Activated CD8-positive, alpha-beta T cell treated with anti-CD3 and anti-CD28 coated beads, Interleukin-2, amount 10 ng/mL, durations not matched to agents 7 days and 5 days (primary cell): ENCODE measurements at regions not wholly inside any gene's neighbourhood (a gene's known extent, or its start where the extent isn't known, plus 50 kb on each side); places are given as distances from the start of the nearest gene placed in this dataset.

Experiments
- ATAC-seq: fragments of 150-1000 bp; cut with Tn5 transposase; one replicate; pipeline ENCODE4 v1.10.0; 2021; ENCODE audit warnings: moderate library complexity
- CTCF ChIA-PET: fragments of 350-600 bp; sonication (Branson Sonifier 250); formaldehyde crosslinking; loops from one replicate; lab custom pipeline; 2021; ENCODE audit warnings: antibody characterized with exemption; lab: Charles Lee
- POLR2A ChIA-PET: fragments of 350-600 bp; sonication (Branson Sonifier 250); formaldehyde crosslinking; loops from one replicate; lab custom pipeline; 2021; ENCODE audit warnings: antibody characterized with exemption; lab: Charles Lee
- DNase-seq: peaks from one replicate; pipeline ENCODE4 v3.0.0-alpha.2; 2020
- H3K27ac Mint-ChIP-seq: one replicate; pipeline ENCODE4 v1.8.0; 2021; ENCODE audit warnings: mild to moderate bottlenecking, mixed read lengths
- H3K27me3 Mint-ChIP-seq: one replicate; pipeline ENCODE4 v1.8.0; 2021; ENCODE audit warnings: low read depth, mixed read lengths
- H3K36me3 Mint-ChIP-seq: one replicate; pipeline ENCODE4 v1.8.0; 2021; ENCODE audit warnings: low read depth, mixed read lengths
- H3K4me1 Mint-ChIP-seq: one replicate; pipeline ENCODE4 v1.8.0; 2021; ENCODE audit warnings: low read depth, mixed read lengths
- H3K4me3 Mint-ChIP-seq: one replicate; pipeline ENCODE4 v1.8.0; 2021; ENCODE audit warnings: mild to moderate bottlenecking, mixed read lengths
- H3K9me3 Mint-ChIP-seq: one replicate; pipeline ENCODE4 v1.8.0; 2022; ENCODE audit warnings: mixed read lengths; ENCODE audit not compliant: insufficient read depth

- no peak for DNase-seq
- Mint-ChIP-seq H3K36me3 (no peaks in the 10 kb centered on the region), H3K27me3 (no peaks in the 10 kb centered on the region), H3K9me3 (no peaks in the 10 kb centered on the region), H3K4me1 (no peaks in the 10 kb centered on the region), H3K4me3 (no peak overlapping the region), H3K27ac (no peak overlapping the region)
- ChIA-PET POLR2A (no interaction called here), CTCF (no interaction called here)
- ATAC-seq, result no peak
Measured at GRCh38 chr16:13503960-13504635, 415.9 kb upstream of the ERCC4 start.

DNA sequence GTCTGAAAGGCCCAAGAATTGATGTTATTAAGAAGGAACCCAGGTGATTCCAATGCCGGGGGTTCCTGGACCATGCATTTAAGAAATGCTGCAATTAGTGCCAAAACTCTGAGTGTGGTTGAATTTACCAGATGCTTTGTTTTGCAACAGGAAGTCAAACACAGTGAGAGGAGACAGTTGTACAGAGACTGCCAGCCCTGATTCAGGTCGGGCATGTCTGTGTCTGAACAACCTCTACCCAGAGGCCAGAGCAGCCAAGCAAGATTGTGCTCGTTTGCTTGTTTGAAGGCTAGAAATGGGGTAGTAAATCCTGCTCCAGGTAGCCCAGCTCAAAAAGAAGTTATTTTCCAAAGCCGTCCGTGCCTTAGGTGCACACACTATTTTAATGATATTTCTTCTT, 412.4 kb upstream of the ERCC4 start:
- DNase-seq (no peak), ATAC-seq (no peak)
- POLR2A ChIA-PET, result no interaction called here
- H3K4me3 Mint-ChIP-seq, result no peak overlapping the region
- no peaks in the 10 kb centered on the region for H3K36me3 Mint-ChIP-seq
- H3K27ac Mint-ChIP-seq, result no peak overlapping the region
- no peaks in the 10 kb centered on the region for H3K9me3 Mint-ChIP-seq
- H3K4me1 Mint-ChIP-seq, result no peaks in the 10 kb centered on the region
- H3K27me3 Mint-ChIP-seq, result no peaks in the 10 kb centered on the region
- CTCF ChIA-PET, result no interaction called here

- ATAC-seq (no peak), DNase-seq (no peak)
- Mint-ChIP-seq H3K36me3 (no peaks in the 10 kb centered on the region), H3K27ac (no peak overlapping the region), H3K9me3 (peaks cover 9% of the 10 kb centered on the region), H3K27me3 (no peaks in the 10 kb centered on the region), H3K4me3 (no peak overlapping the region), H3K4me1 (no peaks in the 10 kb centered on the region)
- ChIA-PET CTCF (no interaction called here), POLR2A (no interaction called here)
Measured at GRCh38 chr16:13510425-13511151, 409.4 kb upstream of the ERCC4 start.

DNA sequence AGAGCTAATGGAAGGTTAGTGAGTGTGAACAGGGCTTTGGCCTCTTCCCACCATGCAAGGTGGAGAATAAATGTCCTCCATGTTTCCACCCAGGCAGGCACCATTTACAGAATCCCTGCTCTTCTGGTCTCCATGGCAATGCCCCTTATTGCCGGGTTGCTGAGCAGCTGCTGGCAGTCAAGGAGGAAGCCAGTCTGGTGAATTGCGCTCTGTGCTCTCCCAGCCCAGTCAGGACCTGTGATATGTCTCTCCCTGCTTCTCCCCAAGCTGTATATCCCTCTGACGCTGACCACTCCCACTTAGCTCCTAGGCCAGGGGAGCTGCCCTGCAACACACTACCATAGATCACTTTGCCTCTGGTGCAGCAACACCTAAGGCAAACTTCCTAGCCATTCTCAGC, 402.1 kb upstream of the ERCC4 start:
- Mint-ChIP-seq H3K4me1 (no peaks in the 10 kb centered on the region), H3K27ac (no peak overlapping the region), H3K4me3 (no peak overlapping the region), H3K36me3 (no peaks in the 10 kb centered on the region), H3K27me3 (no peaks in the 10 kb centered on the region), H3K9me3 (peaks cover 9% of the 10 kb centered on the region)
- CTCF ChIA-PET, result no interaction called here
- POLR2A ChIA-PET, result no interaction called here
- DNase-seq (no peak), ATAC-seq (no peak)

DNA sequence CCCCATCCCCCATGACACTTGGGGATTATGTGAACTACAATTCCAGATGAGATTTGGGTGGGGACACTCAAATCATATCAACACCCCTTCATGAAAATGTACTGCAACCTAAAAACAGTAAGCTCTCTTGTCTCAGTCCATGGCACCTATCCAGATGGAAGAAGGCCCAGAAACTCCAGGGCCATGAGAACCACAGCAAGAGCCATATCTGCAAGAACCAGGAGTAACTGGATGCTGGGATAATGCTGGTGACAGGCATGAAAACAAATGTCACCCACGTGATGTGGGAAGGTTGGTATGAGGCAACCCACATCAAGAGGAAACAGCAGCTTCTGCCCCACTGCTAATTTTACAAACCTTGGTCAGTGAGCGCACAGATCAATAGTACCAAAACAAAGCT, 400.1 kb upstream of the ERCC4 start:
- no peak for DNase-seq
- Mint-ChIP-seq H3K27me3 (no peaks in the 10 kb centered on the region), H3K36me3 (no peaks in the 10 kb centered on the region), H3K4me1 (no peaks in the 10 kb centered on the region), H3K4me3 (no peak overlapping the region), H3K9me3 (peaks cover 3% of the 10 kb centered on the region), H3K27ac (no peak overlapping the region)
- CTCF ChIA-PET, result no interaction called here
- no peak for ATAC-seq
- POLR2A ChIA-PET, result no interaction called here

DNA sequence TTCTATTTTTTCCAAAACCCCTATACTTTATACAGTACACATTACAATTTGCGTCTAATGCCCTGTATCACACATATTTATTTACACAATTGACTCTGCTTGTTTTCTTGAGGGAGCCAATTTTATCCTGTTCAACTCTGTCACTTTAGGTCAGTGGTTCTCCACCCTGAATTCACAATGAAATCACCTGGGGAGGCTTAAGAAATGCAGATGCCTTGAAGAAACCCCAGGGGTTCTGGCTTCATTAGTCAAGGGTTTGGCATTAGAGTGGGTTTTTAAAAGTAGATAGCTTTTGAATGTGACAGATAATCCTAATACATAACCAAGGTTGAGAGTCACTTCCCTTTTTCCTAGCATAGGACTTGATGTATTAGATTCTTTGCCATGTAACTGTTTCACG, 398.6 kb upstream of the ERCC4 start:
- H3K36me3 Mint-ChIP-seq, result no peaks in the 10 kb centered on the region
- no peak overlapping the region for H3K4me3 Mint-ChIP-seq
- H3K4me1 Mint-ChIP-seq, result no peaks in the 10 kb centered on the region
- POLR2A ChIA-PET, result no interaction called here
- no peak for ATAC-seq
- CTCF ChIA-PET, result no interaction called here
- H3K9me3 Mint-ChIP-seq, result no peaks in the 10 kb centered on the region
- no peaks in the 10 kb centered on the region for H3K27me3 Mint-ChIP-seq
- no peak overlapping the region for H3K27ac Mint-ChIP-seq
- no peak for DNase-seq

DNA sequence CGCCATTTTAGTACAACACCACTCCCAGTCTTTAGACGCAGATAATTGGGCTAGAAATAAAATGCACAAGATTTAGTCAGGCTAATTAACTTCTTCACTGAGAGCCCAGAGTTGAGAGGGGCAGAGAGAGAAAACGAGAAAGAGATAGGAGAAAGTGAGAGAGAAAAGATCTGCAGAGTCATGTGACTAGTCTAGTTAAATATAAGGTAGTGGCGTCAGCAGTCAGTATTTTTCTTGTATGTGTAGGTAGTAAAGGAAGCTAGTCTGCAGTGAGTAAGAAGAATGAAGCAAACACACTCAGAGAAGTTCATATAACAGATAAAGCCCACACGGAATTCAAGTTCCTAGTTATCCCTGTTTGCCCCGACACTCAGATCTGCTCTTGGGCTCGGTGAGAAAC, 392.6 kb upstream of the ERCC4 start:
- POLR2A ChIA-PET, result no interaction called here
- no peaks in the 10 kb centered on the region for H3K27me3 Mint-ChIP-seq
- H3K9me3 Mint-ChIP-seq, result no peaks in the 10 kb centered on the region
- no peaks in the 10 kb centered on the region for H3K4me1 Mint-ChIP-seq
- ATAC-seq (no peak), DNase-seq (no peak)
- H3K4me3 Mint-ChIP-seq, result no peak overlapping the region
- H3K36me3 Mint-ChIP-seq, result no peaks in the 10 kb centered on the region
- H3K27ac Mint-ChIP-seq, result no peak overlapping the region
- CTCF ChIA-PET, result no interaction called here

DNA sequence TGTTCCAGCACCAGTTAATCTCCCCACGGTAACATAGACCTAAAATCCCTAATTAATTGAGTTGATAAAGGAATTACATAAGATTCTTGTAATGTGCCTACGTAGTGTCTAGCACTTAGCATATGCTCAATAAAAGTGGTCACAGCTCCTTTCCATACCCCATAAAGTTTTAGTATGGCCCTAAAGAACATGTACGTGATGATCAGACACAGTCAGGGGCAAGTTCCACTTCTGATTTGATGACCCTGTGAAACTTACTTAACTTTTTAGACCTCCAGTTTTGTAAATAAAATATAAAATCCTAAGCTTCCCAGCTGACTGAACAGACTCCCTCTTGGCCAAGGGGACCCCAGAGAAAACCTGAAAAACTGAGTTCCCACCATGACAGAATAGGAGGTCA, 391.3 kb upstream of the ERCC4 start:
- no peaks in the 10 kb centered on the region for H3K4me1 Mint-ChIP-seq
- H3K27me3 Mint-ChIP-seq, result no peaks in the 10 kb centered on the region
- H3K9me3 Mint-ChIP-seq, result no peaks in the 10 kb centered on the region
- no peaks in the 10 kb centered on the region for H3K36me3 Mint-ChIP-seq
- ATAC-seq (no peak), DNase-seq (no peak)
- CTCF ChIA-PET, result no interaction called here
- no peak overlapping the region for H3K27ac Mint-ChIP-seq
- POLR2A ChIA-PET, result no interaction called here
- H3K4me3 Mint-ChIP-seq, result no peak overlapping the region

- POLR2A ChIA-PET, result no interaction called here
- CTCF ChIA-PET, result no interaction called here
- H3K9me3 Mint-ChIP-seq, result no peaks in the 10 kb centered on the region
Measured at GRCh38 chr16:13529193-13529982, 390.6 kb upstream of the ERCC4 start.

GRCh38 chr16:13540771-13541170, 379.2 kb upstream of the ERCC4 start:
- Mint-ChIP-seq H3K36me3 (no peaks in the 10 kb centered on the region), H3K27ac (no peak overlapping the region), H3K4me1 (no peaks in the 10 kb centered on the region), H3K27me3 (no peaks in the 10 kb centered on the region), H3K4me3 (no peak overlapping the region), H3K9me3 (peaks cover 5% of the 10 kb centered on the region)
- DNase-seq (no peak), ATAC-seq (no peak)
- ChIA-PET CTCF (no interaction called here), POLR2A (no interaction called here)

More at GRCh38 chr16:13529193-13529982, 390.6 kb upstream of the ERCC4 start:
- H3K27ac Mint-ChIP-seq, result no peak overlapping the region
- no peak for DNase-seq
- ATAC-seq, result no peak
- no peaks in the 10 kb centered on the region for H3K36me3 Mint-ChIP-seq
- H3K4me3 Mint-ChIP-seq, result no peak overlapping the region
- no peaks in the 10 kb centered on the region for H3K27me3 Mint-ChIP-seq
- no peaks in the 10 kb centered on the region for H3K4me1 Mint-ChIP-seq

DNA sequence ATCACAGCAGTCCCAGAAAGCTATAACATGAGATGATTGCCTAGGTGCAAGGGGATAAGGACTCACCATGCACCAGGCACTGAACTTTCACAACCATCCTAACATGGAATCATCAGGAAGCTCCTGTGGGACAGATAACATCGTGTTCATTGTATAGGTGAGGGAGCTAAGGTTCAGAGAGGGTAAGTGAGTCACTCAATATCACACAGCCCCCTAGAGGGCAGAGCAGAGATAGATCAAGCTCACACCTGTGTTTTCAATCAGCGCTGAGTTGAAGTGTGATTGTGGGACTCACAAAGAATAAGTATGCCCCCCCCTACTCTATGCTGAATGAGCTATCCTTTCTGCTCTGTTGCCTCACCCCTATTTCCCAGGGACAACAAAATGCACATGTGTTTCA, 377.7 kb upstream of the ERCC4 start:
- ChIA-PET POLR2A (no interaction called here), CTCF (no interaction called here)
- H3K27ac Mint-ChIP-seq, result no peak overlapping the region
- no peaks in the 10 kb centered on the region for H3K27me3 Mint-ChIP-seq
- no peaks in the 10 kb centered on the region for H3K36me3 Mint-ChIP-seq
- no peak for DNase-seq
- ATAC-seq, result no peak
- H3K4me1 Mint-ChIP-seq, result no peaks in the 10 kb centered on the region
- H3K9me3 Mint-ChIP-seq, result peaks cover 5% of the 10 kb centered on the region
- no peak overlapping the region for H3K4me3 Mint-ChIP-seq

GRCh38 chr16:13543850-13544249, 376.1 kb upstream of the ERCC4 start:
- no peaks in the 10 kb centered on the region for H3K36me3 Mint-ChIP-seq
- no peak overlapping the region for H3K27ac Mint-ChIP-seq
- ChIA-PET POLR2A (no interaction called here), CTCF (no interaction called here)
- ATAC-seq (no peak), DNase-seq (no peak)
- H3K4me3 Mint-ChIP-seq, result no peak overlapping the region
- peaks cover 5% of the 10 kb centered on the region for H3K9me3 Mint-ChIP-seq
- H3K4me1 Mint-ChIP-seq, result no peaks in the 10 kb centered on the region
- H3K27me3 Mint-ChIP-seq, result no peaks in the 10 kb centered on the region
